MM.1S (cell line): ENCODE measurements at regions not wholly inside any gene's neighbourhood (a gene's known extent, or its start where the extent isn't known, plus 50 kb on each side); places are given as distances from the start of the nearest gene placed in this dataset.

Experiments
- EZH2 ChIP-seq: fragments of 300-600 bp; sonication (generic); optimal IDR thresholded peaks from 2 replicates; pipeline ENCODE3; 2017; ENCODE audit warnings: low read depth, mild to moderate bottlenecking, antibody characterized with exemption, low read length, mixed read lengths
- EZH2phosphoT487 ChIP-seq: fragments of 300-600 bp; sonication (generic); IDR thresholded peaks from 2 replicates; pipeline ENCODE4 v1.6.1; 2018; ENCODE audit warnings: antibody characterized with exemption, low read length
- TF ChIP-seq, protein P1 (sequence below): fragments of 300-600 bp; sonication (generic); IDR thresholded peaks from 2 replicates; pipeline ENCODE4 v1.5.1; 2016; ENCODE audit warnings: antibody characterized with exemption, low read length, mixed read lengths

DNA sequence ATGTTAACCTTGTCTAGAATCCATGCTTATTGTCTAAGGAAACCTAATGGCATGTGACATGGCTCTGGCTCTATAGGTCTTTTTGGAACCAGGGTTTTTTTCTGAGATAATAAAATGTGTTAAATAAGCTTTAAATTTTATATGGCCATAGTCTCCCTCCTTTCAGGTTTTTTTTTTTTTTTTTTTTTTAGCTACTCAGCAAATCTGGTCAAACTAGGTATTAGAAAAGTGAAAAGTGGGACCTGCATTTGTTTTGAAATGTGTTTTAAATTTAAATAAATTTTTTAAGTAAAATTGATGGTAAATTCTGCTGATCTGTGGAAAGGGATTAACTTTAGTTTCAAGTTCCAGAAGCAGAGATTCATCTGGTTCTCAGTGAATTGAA lies 52.1 kb upstream of the NANOGP8 start:
- TF ChIP-seq, protein P1, sequence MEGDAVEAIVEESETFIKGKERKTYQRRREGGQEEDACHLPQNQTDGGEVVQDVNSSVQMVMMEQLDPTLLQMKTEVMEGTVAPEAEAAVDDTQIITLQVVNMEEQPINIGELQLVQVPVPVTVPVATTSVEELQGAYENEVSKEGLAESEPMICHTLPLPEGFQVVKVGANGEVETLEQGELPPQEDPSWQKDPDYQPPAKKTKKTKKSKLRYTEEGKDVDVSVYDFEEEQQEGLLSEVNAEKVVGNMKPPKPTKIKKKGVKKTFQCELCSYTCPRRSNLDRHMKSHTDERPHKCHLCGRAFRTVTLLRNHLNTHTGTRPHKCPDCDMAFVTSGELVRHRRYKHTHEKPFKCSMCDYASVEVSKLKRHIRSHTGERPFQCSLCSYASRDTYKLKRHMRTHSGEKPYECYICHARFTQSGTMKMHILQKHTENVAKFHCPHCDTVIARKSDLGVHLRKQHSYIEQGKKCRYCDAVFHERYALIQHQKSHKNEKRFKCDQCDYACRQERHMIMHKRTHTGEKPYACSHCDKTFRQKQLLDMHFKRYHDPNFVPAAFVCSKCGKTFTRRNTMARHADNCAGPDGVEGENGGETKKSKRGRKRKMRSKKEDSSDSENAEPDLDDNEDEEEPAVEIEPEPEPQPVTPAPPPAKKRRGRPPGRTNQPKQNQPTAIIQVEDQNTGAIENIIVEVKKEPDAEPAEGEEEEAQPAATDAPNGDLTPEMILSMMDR = no peak
- no peak for TF ChIP-seq EZH2
- no peak for TF ChIP-seq EZH2phosphoT487
